Esophagus squamous epithelium (tissue), 5 donors: ENCODE measurements at regions not wholly inside any gene's neighbourhood (a gene's known extent, or its start where the extent isn't known, plus 50 kb on each side); places are given as distances from the start of the nearest gene placed in this dataset.

Experiments
- DNase-seq: peaks from one replicate; lab custom pipeline; 2025; lab: John Stamatoyannopoulos, UW
- H3K27ac ChIP-seq, 4 donors: fragments of 200-600 bp; sonication (generic); one replicate each; pipeline ENCODE4 v1.5.1; 2016 to 2019; ENCODE audit warnings: mild to moderate bottlenecking in 1 of 4
- H3K27me3 ChIP-seq, 4 donors: fragments of 200-600 bp; sonication (generic); 1 replicate in 3 of 4; 2 replicates in 1 of 4; pipeline versions ENCODE4 v1.5.1 to v1.6.0; 2017 to 2021; ENCODE audit warnings: antibody characterized with exemption in 1 of 4
- H3K36me3 ChIP-seq, 3 donors: fragments of 200-600 bp; sonication (generic); one replicate each; pipeline ENCODE4 v1.5.1; 2016 to 2019
- H3K4me1 ChIP-seq, 3 donors: fragments of 200-600 bp; sonication (generic); one replicate each; pipeline ENCODE4 v1.5.1; 2017 to 2019
- H3K4me3 ChIP-seq, 4 donors: fragments of 200-600 bp; sonication (generic); 1 replicate in 3 of 4; 2 replicates in 1 of 4; pipeline ENCODE4 v1.5.1; 2016 to 2019; ENCODE audit warnings: mild to moderate bottlenecking in 2 of 4, moderate library complexity in 1 of 4
- H3K9me3 ChIP-seq, 3 donors: fragments of 200-600 bp; sonication (generic); one replicate each; pipeline ENCODE4 v1.5.1; 2016 to 2019
- CTCF ChIP-seq, 6 experiments: fragments of 450-650 bp in 4 of 6; fragments of 200-600 bp in 2 of 6; sonication (generic) in 2 of 6; IDR thresholded peaks; one replicate each; pipeline ENCODE4 v1.5.1; 2016 to 2019; ENCODE audit warnings: antibody characterized with exemption in 6 of 6, mild to moderate bottlenecking in 4 of 6, moderate library complexity in 4 of 6
- POLR2A ChIP-seq, 4 donors: fragments of 450-650 bp; IDR thresholded peaks; one replicate each; pipeline ENCODE4 v1.6.1; 2017; ENCODE audit warnings: antibody characterized with exemption in 4 of 4, mild to moderate bottlenecking in 4 of 4, moderate library complexity in 3 of 4
- WGBS, 2 donors: methylation state at CpG; one replicate each; pipeline ENCODE4 v1.1.5; 2018; 5-methylcytosine and 5-hydroxymethylcytosine counted together
- intact Hi-C: fragments of 100-400 bp; cut with DNase I; formaldehyde crosslinking; loops from one replicate; pipeline ENCODE4 v1.15.0; 2022
- donor health status: DM: yes; HTN: yes; CAD: no.

GRCh38 chr14:51189600-51190376 lies 50.3 kb upstream of the TMX1 start:
- H3K27ac ChIP-seq: no peak overlapping the region
- H3K4me3 ChIP-seq: no peak overlapping the region
- TF ChIP-seq POLR2A (IDR thresholded peaks at IDR 0.05) (no peak), CTCF (IDR thresholded peaks at IDR 0.05) (no peak)
- no peaks in the 10 kb centered on the region for H3K27me3 ChIP-seq
- WGBS, 2 donors: 81 to 87% methylated on average over 4 of the region's 4 CpGs
- no peaks in the 10 kb centered on the region for H3K36me3 ChIP-seq
- intact Hi-C loops: no loop called here
- no peaks in the 10 kb centered on the region for H3K4me1 ChIP-seq
- DNase-seq: no peak
- H3K9me3 ChIP-seq: no peaks in the 10 kb centered on the region
